NCI-H2171 treated with DMSO at 0.1 percent for 48 hours (cell line): ENCODE measurements at regions not wholly inside any gene's neighbourhood (a gene's known extent, or its start where the extent isn't known, plus 50 kb on each side); places are given as distances from the start of the nearest gene placed in this dataset.

Source experiments
- DNase-seq: peaks from one replicate; lab custom pipeline; 2025; lab: John Stamatoyannopoulos, UW

DNA sequence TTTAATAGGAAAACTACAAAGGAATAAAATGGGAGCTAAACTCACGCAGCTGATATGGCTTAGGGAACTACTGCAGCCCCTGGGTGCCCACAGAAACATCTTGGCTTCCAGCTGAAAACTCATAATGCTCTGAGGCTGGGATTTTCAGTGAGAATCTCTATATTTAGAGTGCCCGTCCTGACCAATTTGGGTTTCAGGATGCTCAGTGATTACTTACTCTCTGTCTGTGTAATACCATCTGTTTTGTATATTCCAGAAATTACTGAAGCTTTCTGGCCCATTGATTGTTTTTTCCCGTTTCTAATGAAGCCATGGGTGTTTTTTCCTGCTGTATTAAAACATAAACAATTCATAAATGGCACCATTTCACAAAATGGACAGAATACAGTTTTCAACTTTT, 50.6 kb upstream of the ZNF385D start:
- DNase-seq: no peak

- DNase-seq: no peak
Measured at GRCh38 chr3:21803604-21804003, 52.6 kb upstream of the ZNF385D start.

- DNase-seq: no peak
Measured at GRCh38 chr3:21804330-21804729, 53.3 kb upstream of the ZNF385D start.

GRCh38 chr3:21806733-21807132, 55.7 kb upstream of the ZNF385D start:
- DNase-seq: no peak

DNA sequence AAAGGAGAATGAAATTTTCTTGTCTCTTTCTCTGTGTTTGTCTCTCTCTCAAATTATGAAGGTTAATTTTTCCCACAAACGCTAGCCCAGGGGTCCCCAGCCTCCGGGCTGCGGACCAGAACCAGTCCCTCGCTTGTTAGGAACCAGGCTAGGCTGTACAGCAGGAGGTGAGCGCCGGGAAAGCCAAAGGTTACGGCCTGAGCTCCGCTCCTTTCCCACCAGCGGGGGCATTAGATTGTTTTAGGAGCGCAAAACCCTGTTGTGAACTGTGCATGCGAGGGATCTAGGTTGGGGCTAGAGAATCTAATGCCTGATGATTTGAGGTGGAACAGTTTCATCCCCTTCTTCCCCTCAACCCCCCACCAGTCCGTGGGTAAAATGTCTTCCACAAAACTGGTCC, 74.7 kb upstream of the ZNF385D start:
- no peak for DNase-seq

DNA sequence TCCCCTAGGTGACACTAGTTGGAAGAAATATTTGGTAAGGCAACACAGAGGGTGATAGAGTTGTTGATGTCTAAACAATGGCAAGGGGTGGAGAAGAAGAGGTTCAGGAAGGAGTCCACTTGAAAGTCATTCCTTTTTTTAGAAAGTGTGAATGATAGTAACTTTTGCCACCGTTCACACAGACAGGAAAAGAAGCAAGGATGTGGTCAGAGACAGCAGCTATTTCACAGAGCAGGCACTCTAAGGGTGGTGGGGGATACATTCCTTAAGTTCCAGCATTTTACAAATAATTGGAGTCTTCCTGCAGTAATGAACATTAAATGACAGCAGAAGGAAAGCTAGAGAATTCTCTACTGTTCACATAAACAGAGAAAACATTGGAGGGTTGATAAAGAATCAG, 75.4 kb upstream of the ZNF385D start:
- DNase-seq: no peak

DNA sequence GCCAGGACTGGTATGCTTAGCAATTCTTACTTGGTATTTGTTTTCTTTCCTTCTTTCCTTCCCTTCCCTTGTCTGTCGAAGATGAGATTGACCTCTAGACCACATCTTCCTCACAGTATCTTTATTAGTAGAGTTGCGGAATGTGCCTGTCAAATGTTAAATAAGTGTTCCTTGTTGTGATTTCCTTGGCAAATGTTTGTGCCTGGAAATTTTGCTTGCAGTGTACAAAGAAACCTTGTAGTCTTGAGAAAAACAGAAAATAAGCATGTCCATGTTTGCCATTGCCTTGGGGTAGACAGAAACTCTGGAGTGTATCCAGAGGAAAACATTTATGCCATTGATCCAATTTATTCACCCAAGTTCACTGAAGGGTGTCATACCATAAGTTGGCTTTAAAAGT, 79.5 kb upstream of the ZNF385D start:
- DNase-seq: no peak

- DNase-seq: no peak
Measured at GRCh38 chr3:21835264-21835663, 84.3 kb upstream of the ZNF385D start.

DNA sequence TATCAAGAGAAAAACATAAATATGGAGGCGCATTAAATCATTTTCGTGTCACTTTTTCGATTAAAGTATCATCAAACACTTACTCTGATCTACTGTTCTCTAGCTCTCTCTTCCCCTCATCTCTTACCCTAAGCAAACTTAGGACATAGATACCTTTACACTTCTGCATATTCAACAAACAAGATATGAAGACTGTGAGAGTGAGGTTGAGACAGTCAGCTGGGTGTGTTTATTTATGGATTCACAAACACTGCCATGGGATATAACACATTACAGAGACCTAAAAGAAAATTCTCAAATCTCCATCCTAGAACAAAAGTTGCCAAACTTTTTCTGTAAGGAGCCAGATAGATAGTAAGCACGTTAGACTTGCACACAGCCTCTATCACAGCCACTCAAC, 85.2 kb upstream of the ZNF385D start:
- DNase-seq: no peak

- no peak for DNase-seq
Measured at GRCh38 chr3:21839176-21839575, 88.2 kb upstream of the ZNF385D start.

DNA sequence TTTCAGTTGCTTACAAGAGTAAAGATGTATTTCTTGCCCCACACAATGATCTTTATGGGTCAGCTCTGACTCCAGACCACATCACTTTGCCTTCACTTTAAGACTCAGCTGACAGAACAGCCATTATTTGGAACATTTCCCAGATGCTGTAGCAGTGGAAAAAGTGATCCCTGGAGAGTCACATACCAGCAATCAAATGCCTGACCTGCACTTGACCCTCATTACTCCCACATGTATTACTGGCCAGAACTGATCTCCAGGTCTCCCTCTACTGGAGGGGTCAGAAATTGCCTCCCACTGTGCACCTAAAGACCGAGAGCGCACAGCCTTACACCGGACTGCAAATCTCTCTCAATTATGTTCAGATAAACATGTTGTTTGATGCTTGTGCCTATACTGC, 88.6 kb upstream of the ZNF385D start:
- peak; percentile 22 for DNase-seq

DNA sequence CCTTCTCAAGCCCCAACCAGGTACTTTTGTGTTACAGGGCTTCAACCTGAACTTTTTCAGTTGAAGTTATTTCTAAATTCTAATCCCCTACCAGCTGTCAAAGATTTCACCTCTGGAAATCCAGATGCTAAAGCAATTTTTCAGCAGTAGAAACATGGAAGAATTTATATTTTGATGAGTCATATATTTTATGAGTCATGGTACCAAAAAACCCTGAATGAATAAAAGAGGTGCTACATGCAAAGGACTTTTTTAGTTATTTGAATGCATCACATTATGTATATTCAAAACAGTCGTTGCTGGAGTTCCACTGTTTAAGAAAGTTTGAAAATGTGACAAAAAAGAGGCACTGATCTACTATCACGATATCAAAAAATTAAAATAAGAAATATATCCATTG, 96.0 kb upstream of the ZNF385D start:
- DNase-seq: no peak

- DNase-seq: no peak
Measured at GRCh38 chr3:21859124-21860081, 108.4 kb upstream of the ZNF385D start.

- DNase-seq: no peak
Measured at GRCh38 chr3:21860082-21860475, 109.1 kb upstream of the ZNF385D start.

GRCh38 chr3:21860657-21861056, 109.6 kb upstream of the ZNF385D start:
- no peak for DNase-seq

DNA sequence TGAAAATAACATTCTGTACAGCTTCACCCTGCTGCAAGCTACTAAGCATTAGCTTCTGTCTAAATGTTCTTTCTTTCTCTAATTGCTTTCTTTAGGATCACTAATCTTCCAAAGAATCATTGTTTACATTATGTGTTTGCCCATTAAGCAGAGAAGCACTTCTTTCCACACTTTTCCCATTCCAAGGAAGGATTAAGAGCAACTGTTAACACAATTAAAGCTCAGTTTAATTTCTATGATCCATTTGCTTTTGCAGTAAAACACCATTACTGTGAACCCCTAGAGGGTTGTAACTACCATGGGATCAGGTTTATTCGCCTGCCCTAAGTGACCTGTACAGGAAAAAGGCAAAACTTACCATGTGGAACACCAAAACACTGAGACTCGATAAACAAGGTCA, 125.8 kb upstream of the ZNF385D start:
- DNase-seq: no peak

DNA sequence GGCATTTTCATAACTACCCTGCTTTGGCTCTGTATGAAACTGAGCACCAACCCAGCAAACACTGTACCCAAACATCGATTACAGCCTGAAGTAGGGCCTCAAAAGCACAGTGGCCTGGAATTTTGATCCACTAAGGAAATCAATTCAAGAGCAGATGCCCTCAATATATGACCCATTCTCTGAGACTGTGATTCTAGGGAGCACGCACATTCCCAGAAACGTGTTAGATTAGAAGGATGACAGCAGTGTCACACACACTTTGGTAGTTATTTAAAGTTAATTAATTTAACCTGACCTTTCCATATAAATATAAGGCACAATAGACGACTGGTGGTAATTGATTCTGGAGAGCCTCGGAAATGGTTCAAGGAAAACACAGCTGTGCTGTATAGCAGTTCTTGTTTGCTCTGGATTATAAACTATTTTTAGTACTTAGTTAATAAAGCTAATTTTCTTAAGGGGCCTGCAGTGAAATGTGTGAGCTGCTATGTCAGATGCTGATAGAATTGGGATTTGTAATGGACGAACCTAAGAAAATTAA, 126.3 kb upstream of the ZNF385D start:
- DNase-seq: no peak

DNA sequence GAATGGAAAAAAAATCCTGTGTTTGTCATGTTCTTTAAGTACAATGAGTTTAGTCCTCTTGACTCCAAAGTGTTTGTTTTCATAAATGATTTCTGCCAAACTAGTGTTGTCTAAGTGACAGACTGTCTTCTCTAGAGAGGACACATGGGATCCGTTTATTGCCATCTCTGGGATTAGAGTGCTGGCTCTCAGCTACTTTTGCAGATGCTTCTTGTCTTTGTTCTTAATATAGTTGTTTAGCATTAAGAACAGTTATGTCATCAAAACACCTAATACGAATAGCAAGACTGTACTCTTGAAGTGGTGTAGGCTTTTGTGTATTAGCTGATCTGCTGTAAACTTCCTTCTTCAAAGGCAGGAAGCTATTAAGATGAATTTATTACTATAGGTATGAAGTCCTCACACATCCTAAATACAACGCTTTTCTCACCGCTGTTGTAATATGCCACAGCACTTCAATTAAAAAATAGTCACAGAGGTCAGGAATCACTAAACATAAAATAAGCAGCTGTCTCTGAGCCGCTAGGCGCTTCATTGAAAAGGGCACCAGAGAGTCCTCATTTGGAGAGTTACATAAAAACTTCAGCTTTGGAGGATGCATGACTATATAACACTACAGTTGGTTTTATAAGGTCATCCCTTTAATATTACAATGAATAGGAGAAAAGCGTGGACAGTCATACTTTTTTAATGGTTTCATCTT, 128.3 kb upstream of the ZNF385D start:
- DNase-seq: no peak

GRCh38 chr3:21888656-21889055, 137.6 kb upstream of the ZNF385D start:
- no peak for DNase-seq

DNA sequence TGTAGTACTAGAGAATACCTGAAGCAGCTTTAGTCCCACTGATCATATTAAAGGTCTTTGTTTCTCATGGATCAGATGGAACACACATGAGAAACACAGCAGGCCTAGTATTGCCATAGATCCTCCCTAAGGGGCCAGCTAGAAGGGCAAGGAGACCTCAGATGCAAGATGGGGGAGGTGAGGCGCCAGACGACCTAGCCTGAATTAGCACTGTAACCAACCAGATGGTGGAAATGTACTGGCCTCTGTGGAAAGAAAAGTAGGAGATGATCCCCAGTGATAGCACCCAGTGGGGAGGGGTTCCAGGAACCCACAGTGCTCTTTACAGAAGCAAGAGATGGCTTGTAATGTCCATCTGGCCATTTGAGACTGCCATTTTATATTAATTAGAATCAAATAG, 138.2 kb upstream of the ZNF385D start:
- peak; percentile 38 for DNase-seq

- no peak for DNase-seq
Measured at GRCh38 chr3:21892104-21892503, 141.1 kb upstream of the ZNF385D start.

DNA sequence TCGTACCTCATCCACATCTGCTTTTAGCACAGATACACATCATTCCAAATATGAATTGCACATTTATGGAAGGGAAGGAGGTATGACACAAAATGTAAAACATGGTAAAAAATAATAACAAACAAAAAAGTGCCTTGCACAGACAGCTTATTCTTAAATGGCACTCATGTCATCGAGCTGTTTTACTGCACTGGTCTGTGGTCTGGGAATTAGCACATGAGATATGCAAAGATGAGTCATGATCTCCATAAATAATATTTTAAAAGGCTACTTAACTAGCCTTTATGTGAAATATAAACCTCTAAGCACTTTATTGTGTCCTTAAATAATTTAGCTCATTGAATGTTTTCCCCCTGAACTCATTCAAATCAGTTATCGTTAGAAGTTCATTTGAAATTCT, 142.2 kb upstream of the ZNF385D start:
- DNase-seq: no peak
